Jurkat, Clone E6-1 (cell line): ENCODE measurements at regions not wholly inside any gene's neighbourhood (a gene's known extent, or its start where the extent isn't known, plus 50 kb on each side); places are given as distances from the start of the nearest gene placed in this dataset.
"Not testable (repeated sequence)": the region's sequence is repeated elsewhere in the genome, so short reads cannot be mapped to it uniquely, and the experiment has no call there.

Source experiments
- DNase-seq: peaks from one replicate; pipeline ENCODE4 v3.0.0-alpha.2; 2011; ENCODE audit warnings: low read depth, low spot score
- H3K4me3 ChIP-seq: 2 replicates; pipeline ENCODE4 v1.5.1; 2011; ENCODE audit warnings: mild to moderate bottlenecking, low read length, control low read depth, moderate library complexity

GRCh38 chr10:130339091-130339490 lies 202.9 kb downstream of the GLRX3 start:
- no peak for DNase-seq
- no peak overlapping the region for H3K4me3 ChIP-seq

GRCh38 chr10:130339911-130340310 lies 203.7 kb downstream of the GLRX3 start:
- H3K4me3 ChIP-seq: no peak overlapping the region
- DNase-seq: no peak

- DNase-seq: no peak
- no peak overlapping the region for H3K4me3 ChIP-seq
Observed at GRCh38 chr10:130340816-130341215, 204.6 kb downstream of the GLRX3 start.

GRCh38 chr10:130341356-130341755 lies 205.2 kb downstream of the GLRX3 start:
- DNase-seq: no peak
- no peak overlapping the region for H3K4me3 ChIP-seq

- H3K4me3 ChIP-seq: no peak overlapping the region
- DNase-seq: no peak
Observed at GRCh38 chr10:130345728-130346127, 209.5 kb downstream of the GLRX3 start.

GRCh38 chr10:130350996-130351395 lies 214.8 kb downstream of the GLRX3 start:
- no peak overlapping the region for H3K4me3 ChIP-seq
- no peak for DNase-seq

- no peak overlapping the region for H3K4me3 ChIP-seq
- no peak for DNase-seq
Observed at GRCh38 chr10:130351466-130352290, 215.5 kb downstream of the GLRX3 start.

- H3K4me3 ChIP-seq: no peak overlapping the region
- no peak for DNase-seq
Observed at GRCh38 chr10:130352291-130352645, 216.1 kb downstream of the GLRX3 start.

GRCh38 chr10:130353928-130354572 lies 217.9 kb downstream of the GLRX3 start:
- DNase-seq: no peak
- H3K4me3 ChIP-seq: no peak overlapping the region

- H3K4me3 ChIP-seq: no peak overlapping the region
- no peak for DNase-seq
Observed at GRCh38 chr10:130354573-130354954, 218.4 kb downstream of the GLRX3 start.

- H3K4me3 ChIP-seq: no peak overlapping the region
- DNase-seq: no peak
Observed at GRCh38 chr10:130354976-130355795, 219.0 kb downstream of the GLRX3 start.

GRCh38 chr10:130356429-130356828 lies 220.2 kb downstream of the GLRX3 start:
- DNase-seq, H3K4me3 ChIP-seq: not testable (repeated sequence)

- no peak overlapping the region for H3K4me3 ChIP-seq
- DNase-seq: no peak
Observed at GRCh38 chr10:130357226-130357625, 221.0 kb downstream of the GLRX3 start.

GRCh38 chr10:130357951-130358350 lies 221.8 kb downstream of the GLRX3 start:
- H3K4me3 ChIP-seq: no peak overlapping the region
- DNase-seq: no peak

GRCh38 chr10:130358981-130359650 lies 222.9 kb downstream of the GLRX3 start:
- no peak overlapping the region for H3K4me3 ChIP-seq
- DNase-seq: no peak

GRCh38 chr10:130359711-130360110 lies 223.5 kb downstream of the GLRX3 start:
- H3K4me3 ChIP-seq: no peak overlapping the region
- no peak for DNase-seq

GRCh38 chr10:130360826-130361311 lies 224.7 kb downstream of the GLRX3 start:
- no peak overlapping the region for H3K4me3 ChIP-seq
- no peak for DNase-seq

GRCh38 chr10:130361351-130362105 lies 225.3 kb downstream of the GLRX3 start:
- DNase-seq: no peak
- H3K4me3 ChIP-seq: no peak overlapping the region

GRCh38 chr10:130362308-130362761 lies 226.1 kb downstream of the GLRX3 start:
- no peak for DNase-seq
- H3K4me3 ChIP-seq: no peak overlapping the region
